Esophagus squamous epithelium (tissue), 4 donors: ENCODE measurements at regions not wholly inside any gene's neighbourhood (a gene's known extent, or its start where the extent isn't known, plus 50 kb on each side); places are given as distances from the start of the nearest gene placed in this dataset.

Experiments used
- POLR2A ChIP-seq, 4 donors: fragments of 450-650 bp; IDR thresholded peaks; one replicate each; pipeline ENCODE4 v1.6.1; 2017; ENCODE audit warnings: antibody characterized with exemption in 4 of 4, mild to moderate bottlenecking in 4 of 4, moderate library complexity in 3 of 4
- TF ChIP-seq, protein P1 (sequence below), 6 experiments: fragments of 450-650 bp in 4 of 6; fragments of 200-600 bp in 2 of 6; sonication (generic) in 2 of 6; IDR thresholded peaks; one replicate each; pipeline ENCODE4 v1.5.1; 2016 to 2019; ENCODE audit warnings: antibody characterized with exemption in 6 of 6, mild to moderate bottlenecking in 4 of 6, moderate library complexity in 4 of 6

DNA sequence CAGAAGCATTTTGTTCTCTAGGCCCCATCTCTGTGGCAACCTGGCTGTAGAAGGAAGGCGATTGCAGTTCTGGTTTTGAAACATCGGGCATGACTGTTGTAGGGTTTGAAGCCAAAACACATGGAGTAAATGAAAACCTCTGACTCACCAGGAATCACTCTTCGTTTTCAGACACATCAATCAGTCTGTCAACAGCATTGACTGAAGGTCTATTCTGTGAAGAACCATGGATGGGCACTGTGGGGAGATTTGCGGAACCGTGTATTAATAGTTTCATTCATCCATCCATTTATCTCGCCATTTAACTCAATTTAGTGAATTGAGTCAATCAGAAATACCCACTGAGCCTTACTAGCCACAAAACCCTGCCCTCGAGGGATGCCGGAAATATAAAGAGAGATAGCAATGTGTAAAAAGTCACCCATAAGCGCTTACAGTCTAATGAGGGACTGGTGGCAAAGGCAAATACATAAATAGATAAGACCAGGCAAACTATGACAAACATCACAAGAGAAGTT lies 364.6 kb upstream of the PROX1 start:
- TF ChIP-seq POLR2A (IDR thresholded peaks at IDR 0.05): no peak
- TF ChIP-seq, protein P1, sequence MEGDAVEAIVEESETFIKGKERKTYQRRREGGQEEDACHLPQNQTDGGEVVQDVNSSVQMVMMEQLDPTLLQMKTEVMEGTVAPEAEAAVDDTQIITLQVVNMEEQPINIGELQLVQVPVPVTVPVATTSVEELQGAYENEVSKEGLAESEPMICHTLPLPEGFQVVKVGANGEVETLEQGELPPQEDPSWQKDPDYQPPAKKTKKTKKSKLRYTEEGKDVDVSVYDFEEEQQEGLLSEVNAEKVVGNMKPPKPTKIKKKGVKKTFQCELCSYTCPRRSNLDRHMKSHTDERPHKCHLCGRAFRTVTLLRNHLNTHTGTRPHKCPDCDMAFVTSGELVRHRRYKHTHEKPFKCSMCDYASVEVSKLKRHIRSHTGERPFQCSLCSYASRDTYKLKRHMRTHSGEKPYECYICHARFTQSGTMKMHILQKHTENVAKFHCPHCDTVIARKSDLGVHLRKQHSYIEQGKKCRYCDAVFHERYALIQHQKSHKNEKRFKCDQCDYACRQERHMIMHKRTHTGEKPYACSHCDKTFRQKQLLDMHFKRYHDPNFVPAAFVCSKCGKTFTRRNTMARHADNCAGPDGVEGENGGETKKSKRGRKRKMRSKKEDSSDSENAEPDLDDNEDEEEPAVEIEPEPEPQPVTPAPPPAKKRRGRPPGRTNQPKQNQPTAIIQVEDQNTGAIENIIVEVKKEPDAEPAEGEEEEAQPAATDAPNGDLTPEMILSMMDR (IDR thresholded peaks at IDR 0.05): no peak
